ENCODE measurements at regions not wholly inside any gene's neighbourhood (a gene's known extent, or its start where the extent isn't known, plus 50 kb on each side); places are given as distances from the start of the nearest gene placed in this dataset.

GRCh38 chr5:87886164-87886563 is 382.5 kb downstream of the TMEM161B start:
- no peak for TF ChIP-seq CTCF (IDR thresholded peaks at IDR 0.05; ENCODE audit: low read length, missing control alignments)
- no peak for DNase-seq (ENCODE audit: low read depth)
- no peak overlapping the region for H3K4me3 ChIP-seq (replicated peaks; ENCODE audit: low read depth, low read length)

- no peak for TF ChIP-seq CTCF (IDR thresholded peaks at IDR 0.05; ENCODE audit: low read length, missing control alignments)
- H3K4me3 ChIP-seq (replicated peaks; ENCODE audit: low read depth, low read length), result no peak overlapping the region
- DNase-seq (ENCODE audit: low read depth), result no peak
Measured at GRCh38 chr5:87885758-87886157, 382.9 kb downstream of the TMEM161B start.

- H3K4me3 ChIP-seq (replicated peaks; ENCODE audit: low read depth, low read length), result no peak overlapping the region
- no peak for TF ChIP-seq CTCF (IDR thresholded peaks at IDR 0.05; ENCODE audit: low read length, missing control alignments)
- DNase-seq (ENCODE audit: low read depth), result no peak
Measured at GRCh38 chr5:87877495-87877894, 391.1 kb downstream of the TMEM161B start.

GRCh38 chr5:87877023-87877422 is 391.6 kb downstream of the TMEM161B start:
- H3K4me3 ChIP-seq (replicated peaks; ENCODE audit: low read depth, low read length), result no peak overlapping the region
- DNase-seq (ENCODE audit: low read depth), result no peak
- no peak for TF ChIP-seq CTCF (IDR thresholded peaks at IDR 0.05; ENCODE audit: low read length, missing control alignments)

- DNase-seq (ENCODE audit: low read depth), result no peak
- no peak for TF ChIP-seq CTCF (IDR thresholded peaks at IDR 0.05; ENCODE audit: low read length, missing control alignments)
- no peak overlapping the region for H3K4me3 ChIP-seq (replicated peaks; ENCODE audit: low read depth, low read length)
Measured at GRCh38 chr5:87876616-87877015, 392.0 kb downstream of the TMEM161B start.

GRCh38 chr5:87872986-87873385 is 395.7 kb downstream of the TMEM161B start:
- no peak for TF ChIP-seq CTCF (IDR thresholded peaks at IDR 0.05; ENCODE audit: low read length, missing control alignments)
- H3K4me3 ChIP-seq (replicated peaks; ENCODE audit: low read depth, low read length), result no peak overlapping the region
- no peak for DNase-seq (ENCODE audit: low read depth)

GRCh38 chr5:87868792-87869191 is 399.9 kb downstream of the TMEM161B start:
- TF ChIP-seq CTCF (IDR thresholded peaks at IDR 0.05; ENCODE audit: low read length, missing control alignments), result no peak

More at GRCh38 chr5:87868792-87869191, 399.9 kb downstream of the TMEM161B start:
- no peak overlapping the region for H3K4me3 ChIP-seq (replicated peaks; ENCODE audit: low read depth, low read length)
- no peak for DNase-seq (ENCODE audit: low read depth)

Data from fibroblast of pulmonary artery (primary cell).